GM12873 (cell line): ENCODE measurements at regions not wholly inside any gene's neighbourhood (a gene's known extent, or its start where the extent isn't known, plus 50 kb on each side); places are given as distances from the start of the nearest gene placed in this dataset.

Experiments
- CTCF ChIP-seq: IDR thresholded peaks from 2 replicates; pipeline ENCODE4 v1.5.1; 2012; ENCODE audit warnings: low read depth, mild to moderate bottlenecking, moderate library complexity, low read length, control low read depth; ENCODE audit not compliant: insufficient read depth; ENCODE audit errors: missing control alignments

- TF ChIP-seq CTCF: no peak
These were observed 269.3 kb downstream of the TNS1 start for GRCh38 chr2:217733461-217733860.

GRCh38 chr2:217732992-217733391 lies 269.8 kb downstream of the TNS1 start:
- TF ChIP-seq CTCF: no peak

GRCh38 chr2:217731805-217732204 lies 271.0 kb downstream of the TNS1 start:
- TF ChIP-seq CTCF: no peak

- TF ChIP-seq CTCF: no peak
These were observed 273.3 kb downstream of the TNS1 start for GRCh38 chr2:217729421-217730053.

- no peak for TF ChIP-seq CTCF
These were observed 275.0 kb downstream of the TNS1 start for GRCh38 chr2:217727801-217728200.

GRCh38 chr2:217725409-217725808 lies 277.4 kb downstream of the TNS1 start:
- TF ChIP-seq CTCF: no peak

GRCh38 chr2:217724471-217724870 lies 278.3 kb downstream of the TNS1 start:
- TF ChIP-seq CTCF: no peak
